ENCODE measurements at regions not wholly inside any gene's neighbourhood (a gene's known extent, or its start where the extent isn't known, plus 50 kb on each side); places are given as distances from the start of the nearest gene placed in this dataset.

DNA sequence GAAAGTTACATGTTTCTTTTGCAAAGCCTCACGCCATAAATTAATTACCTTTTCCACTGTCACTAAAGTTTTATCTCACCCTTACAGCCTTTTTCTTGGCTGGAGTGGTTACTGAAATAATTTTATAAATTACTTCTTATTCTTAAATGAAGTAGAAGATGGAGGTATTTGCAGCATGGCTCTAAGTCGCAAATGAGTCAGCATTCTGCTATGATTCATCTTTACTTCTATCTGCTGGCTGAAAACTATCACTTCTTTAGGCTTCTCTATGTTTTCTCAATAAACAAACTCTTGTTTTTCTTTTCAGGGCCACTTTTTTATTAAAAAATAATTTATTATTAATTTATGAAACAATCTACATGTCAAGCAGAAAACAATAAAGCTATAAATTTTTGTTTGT, 210.2 kb upstream of the GYPA start:
- intact Hi-C loops (cut with DNase I; ENCODE audit: low total_unique reads), result no loop called here
- no peak overlapping the region for H3K4me3 ChIP-seq (ENCODE audit: low read depth, poor library complexity, severe bottlenecking)
- no peak for DNase-seq (ENCODE audit: low spot score in 2 of 2)
- WGBS, 2 donors, result 90 to 96% methylated on average over 2 of the region's 2 CpGs
- TF ChIP-seq, protein P1, sequence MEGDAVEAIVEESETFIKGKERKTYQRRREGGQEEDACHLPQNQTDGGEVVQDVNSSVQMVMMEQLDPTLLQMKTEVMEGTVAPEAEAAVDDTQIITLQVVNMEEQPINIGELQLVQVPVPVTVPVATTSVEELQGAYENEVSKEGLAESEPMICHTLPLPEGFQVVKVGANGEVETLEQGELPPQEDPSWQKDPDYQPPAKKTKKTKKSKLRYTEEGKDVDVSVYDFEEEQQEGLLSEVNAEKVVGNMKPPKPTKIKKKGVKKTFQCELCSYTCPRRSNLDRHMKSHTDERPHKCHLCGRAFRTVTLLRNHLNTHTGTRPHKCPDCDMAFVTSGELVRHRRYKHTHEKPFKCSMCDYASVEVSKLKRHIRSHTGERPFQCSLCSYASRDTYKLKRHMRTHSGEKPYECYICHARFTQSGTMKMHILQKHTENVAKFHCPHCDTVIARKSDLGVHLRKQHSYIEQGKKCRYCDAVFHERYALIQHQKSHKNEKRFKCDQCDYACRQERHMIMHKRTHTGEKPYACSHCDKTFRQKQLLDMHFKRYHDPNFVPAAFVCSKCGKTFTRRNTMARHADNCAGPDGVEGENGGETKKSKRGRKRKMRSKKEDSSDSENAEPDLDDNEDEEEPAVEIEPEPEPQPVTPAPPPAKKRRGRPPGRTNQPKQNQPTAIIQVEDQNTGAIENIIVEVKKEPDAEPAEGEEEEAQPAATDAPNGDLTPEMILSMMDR (IDR thresholded peaks at IDR 0.05), result no peak
- TF ChIP-seq POLR2A (IDR thresholded peaks at IDR 0.05), result no peak

DNA sequence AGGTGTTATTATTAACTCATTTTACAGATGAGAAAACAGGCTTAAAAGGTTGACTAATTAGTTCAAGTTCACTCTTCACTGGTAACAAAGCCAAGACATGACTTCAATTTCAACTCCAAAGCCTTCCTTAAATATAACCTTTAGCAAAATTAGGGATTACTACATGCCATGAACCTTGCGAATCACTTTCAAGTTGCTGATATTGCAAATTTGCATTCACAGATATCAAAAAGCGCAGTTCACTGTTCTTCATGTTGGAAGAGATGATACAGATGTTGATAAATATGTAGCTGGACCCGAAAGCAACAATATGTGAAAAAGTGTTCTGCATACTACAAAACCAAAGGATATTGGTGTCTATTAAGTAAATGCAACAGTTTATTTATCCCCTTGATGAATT, 210.8 kb upstream of the GYPA start:
- DNase-seq (ENCODE audit: low spot score in 2 of 2), result no peak
- TF ChIP-seq, protein P1 (IDR thresholded peaks at IDR 0.05), result no peak
- TF ChIP-seq POLR2A (IDR thresholded peaks at IDR 0.05), result no peak
- intact Hi-C loops (cut with DNase I; ENCODE audit: low total_unique reads), result no loop called here
- 73 to 74% methylated on average over 3 of the region's 3 CpGs for WGBS, 2 donors
- no peak overlapping the region for H3K4me3 ChIP-seq (ENCODE audit: low read depth, poor library complexity, severe bottlenecking)

DNA sequence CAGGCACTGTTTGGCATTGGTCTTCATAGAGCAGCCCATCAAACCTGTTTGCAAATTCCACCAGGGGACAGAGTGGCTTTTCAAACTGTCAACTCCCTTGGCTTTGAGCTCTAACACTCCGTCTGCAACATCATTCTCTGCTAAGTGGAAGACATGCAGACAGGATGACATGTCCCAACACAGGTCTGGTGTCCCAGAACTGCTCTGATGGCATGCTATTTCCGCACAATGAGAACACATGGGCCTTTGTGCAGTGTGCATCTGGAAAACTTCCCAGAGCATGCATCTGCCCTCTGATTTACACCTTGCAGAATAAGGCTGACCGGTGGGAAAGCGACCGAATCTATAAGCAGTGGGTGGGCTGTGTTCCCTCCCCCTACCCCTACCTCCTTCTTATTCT, 212.8 kb upstream of the GYPA start:
- WGBS, 2 donors, result 27 to 35% methylated on average over 5 of the region's 5 CpGs
- no peak for TF ChIP-seq POLR2A (IDR thresholded peaks at IDR 0.05)
- TF ChIP-seq, protein P1 (IDR thresholded peaks at IDR 0.05), result no peak
- no peak for DNase-seq (ENCODE audit: low spot score in 2 of 2)
- H3K4me3 ChIP-seq (ENCODE audit: low read depth, poor library complexity, severe bottlenecking), result no peak overlapping the region
- intact Hi-C loops (cut with DNase I; ENCODE audit: low total_unique reads), result no loop called here

DNA sequence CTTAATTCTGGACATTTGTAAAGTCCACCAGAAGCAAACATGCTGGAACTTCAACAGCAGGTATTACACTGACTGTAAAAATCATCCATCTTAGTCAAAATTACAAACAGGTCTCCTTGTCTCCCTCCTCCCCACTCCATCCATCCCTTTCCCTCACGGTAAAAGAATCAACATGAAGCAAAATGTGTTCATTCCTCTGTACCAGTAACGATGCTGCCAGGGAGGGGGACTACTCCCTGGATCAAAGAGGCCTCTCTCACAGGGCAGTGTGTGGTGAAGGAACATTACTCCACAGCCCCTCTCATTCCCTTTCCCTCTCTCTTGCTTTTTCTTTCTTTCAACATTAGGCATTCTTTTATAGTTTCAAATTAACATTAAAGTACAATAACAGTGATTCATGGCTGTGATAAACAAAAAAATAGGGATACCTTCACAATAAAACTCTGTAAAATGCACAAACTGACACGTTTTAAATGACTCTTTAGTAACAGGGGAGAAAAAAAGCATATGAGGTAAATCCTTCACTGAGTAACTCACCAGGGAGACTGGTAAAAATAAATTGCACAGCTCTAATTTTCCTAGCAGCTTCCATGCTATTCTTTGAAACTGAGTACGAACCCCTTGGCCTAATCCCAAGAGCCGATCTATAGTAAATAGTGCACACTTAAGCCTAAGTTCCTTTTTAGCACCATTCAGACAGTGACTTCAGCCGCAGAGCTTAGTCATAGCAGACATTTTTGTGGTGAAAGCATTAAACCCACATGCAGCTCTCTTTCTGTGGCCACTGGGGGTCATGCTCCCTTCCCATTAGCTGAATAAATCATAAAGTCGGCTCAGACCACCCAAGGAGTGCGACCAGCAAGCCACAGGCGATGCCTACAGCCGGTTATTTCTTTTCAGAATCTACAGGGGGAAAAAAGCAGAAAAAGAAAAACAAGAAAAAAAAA, 215.6 kb upstream of the GYPA start:
- TF ChIP-seq, protein P1 (IDR thresholded peaks at IDR 0.05), result no peak
- TF ChIP-seq POLR2A (IDR thresholded peaks at IDR 0.05), result no peak
- 30 to 39% methylated on average over 10 of the region's 10 CpGs for WGBS, 2 donors
- no peak overlapping the region for H3K4me3 ChIP-seq (ENCODE audit: low read depth, poor library complexity, severe bottlenecking)
- no peak for DNase-seq (ENCODE audit: low spot score in 2 of 2)
- intact Hi-C loops (cut with DNase I; ENCODE audit: low total_unique reads), result no loop called here

DNA sequence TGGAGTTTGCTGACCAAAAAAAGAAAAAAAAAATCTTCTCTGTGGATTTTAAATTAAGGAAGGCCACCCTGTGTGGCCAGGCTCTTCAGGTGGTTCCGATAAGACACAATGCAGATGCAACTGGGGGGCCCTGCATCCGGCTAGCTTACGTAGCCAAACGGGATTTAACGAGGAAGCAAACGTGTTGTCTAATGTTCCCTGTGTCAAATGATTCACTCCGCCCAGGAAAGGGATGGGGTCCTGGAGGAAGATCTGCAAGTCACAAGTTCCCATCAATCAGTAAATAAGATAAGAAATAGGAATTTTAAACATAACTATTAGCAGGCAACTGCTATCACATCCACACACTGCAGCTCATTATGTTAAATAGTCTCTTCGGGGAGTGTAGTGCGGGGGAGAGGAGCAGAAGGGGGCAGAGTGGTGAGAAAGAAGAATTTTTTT, 216.4 kb upstream of the GYPA start:
- 51 to 59% methylated on average over 9 of the region's 9 CpGs for WGBS, 2 donors
- TF ChIP-seq, protein P1 (IDR thresholded peaks at IDR 0.05), result no peak
- no peak for TF ChIP-seq POLR2A (IDR thresholded peaks at IDR 0.05)
- peak in 1 of 2 donors; percentile 72 for DNase-seq (ENCODE audit: low spot score in 2 of 2)
- intact Hi-C loops (cut with DNase I; ENCODE audit: low total_unique reads), result no loop called here
- no peak overlapping the region for H3K4me3 ChIP-seq (ENCODE audit: low read depth, poor library complexity, severe bottlenecking)

All from lower leg skin (tissue), 4 donors.